ENCODE measurements at regions not wholly inside any gene's neighbourhood (a gene's known extent, or its start where the extent isn't known, plus 50 kb on each side); places are given as distances from the start of the nearest gene placed in this dataset.

DNA sequence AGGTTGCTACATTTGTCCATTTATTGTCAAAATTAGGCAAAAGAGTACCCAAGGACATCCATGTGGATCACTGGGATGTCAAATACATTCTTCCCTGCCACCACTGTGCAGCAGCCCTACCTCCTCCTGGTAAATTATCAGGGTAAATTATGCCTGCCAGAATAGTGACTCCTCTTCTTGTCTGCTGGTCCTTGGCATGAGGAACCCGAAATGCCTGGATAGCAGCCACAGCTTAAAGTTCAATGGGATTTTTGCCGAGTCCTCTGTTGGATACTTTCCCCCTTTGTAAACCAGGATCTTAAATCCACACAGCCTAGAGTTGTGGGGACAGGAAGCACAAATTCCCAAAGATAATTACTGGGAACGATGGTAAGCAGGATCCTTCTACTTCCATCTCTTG lies 173.3 kb downstream of the RFX6 start:
- Histone ChIP-seq H3K9me3 (no peaks in the 10 kb centered on the region), H3K27me3 (no peaks in the 10 kb centered on the region), H3K36me3 (no peaks in the 10 kb centered on the region), H3K4me3 (replicated peaks in 1 of 3) (no peak overlapping the region), H3K27ac (no peak overlapping the region), H3K4me1 (no peaks in the 10 kb centered on the region)
- TF ChIP-seq POLR2A (IDR thresholded peaks at IDR 0.05), result no peak
- TF ChIP-seq, protein P1, sequence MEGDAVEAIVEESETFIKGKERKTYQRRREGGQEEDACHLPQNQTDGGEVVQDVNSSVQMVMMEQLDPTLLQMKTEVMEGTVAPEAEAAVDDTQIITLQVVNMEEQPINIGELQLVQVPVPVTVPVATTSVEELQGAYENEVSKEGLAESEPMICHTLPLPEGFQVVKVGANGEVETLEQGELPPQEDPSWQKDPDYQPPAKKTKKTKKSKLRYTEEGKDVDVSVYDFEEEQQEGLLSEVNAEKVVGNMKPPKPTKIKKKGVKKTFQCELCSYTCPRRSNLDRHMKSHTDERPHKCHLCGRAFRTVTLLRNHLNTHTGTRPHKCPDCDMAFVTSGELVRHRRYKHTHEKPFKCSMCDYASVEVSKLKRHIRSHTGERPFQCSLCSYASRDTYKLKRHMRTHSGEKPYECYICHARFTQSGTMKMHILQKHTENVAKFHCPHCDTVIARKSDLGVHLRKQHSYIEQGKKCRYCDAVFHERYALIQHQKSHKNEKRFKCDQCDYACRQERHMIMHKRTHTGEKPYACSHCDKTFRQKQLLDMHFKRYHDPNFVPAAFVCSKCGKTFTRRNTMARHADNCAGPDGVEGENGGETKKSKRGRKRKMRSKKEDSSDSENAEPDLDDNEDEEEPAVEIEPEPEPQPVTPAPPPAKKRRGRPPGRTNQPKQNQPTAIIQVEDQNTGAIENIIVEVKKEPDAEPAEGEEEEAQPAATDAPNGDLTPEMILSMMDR (IDR thresholded peaks at IDR 0.05), result no peak
- intact Hi-C loops (cut with DNase I), result no loop called here
- DNase-seq, result no peak
- WGBS, 2 donors, result 84 to 92% methylated on average over 3 of the region's 3 CpGs

DNA sequence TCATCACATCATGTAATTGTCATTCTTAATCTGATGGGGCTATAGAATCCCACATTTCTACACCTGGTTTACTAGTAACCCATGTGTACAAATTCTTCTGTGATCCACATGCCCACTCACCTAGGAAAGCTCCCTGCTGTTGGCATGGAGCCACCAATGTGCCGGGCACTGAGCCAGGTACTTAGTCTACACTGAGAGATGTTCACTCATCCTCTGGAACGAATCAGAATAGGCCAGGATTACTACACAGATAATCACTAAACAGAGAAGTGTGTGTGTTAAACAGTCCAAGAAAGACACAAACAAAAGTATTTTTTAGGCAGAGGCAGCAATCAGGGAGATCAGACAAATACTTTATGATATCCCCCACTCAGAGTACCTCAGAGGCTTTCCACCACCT lies 193.2 kb upstream of the VGLL2 start:
- TF ChIP-seq POLR2A (IDR thresholded peaks at IDR 0.05), result no peak
- TF ChIP-seq, protein P1 (IDR thresholded peaks at IDR 0.05), result no peak
- Histone ChIP-seq H3K9me3 (peaks cover 5% of the 10 kb centered on the region), H3K27ac (no peak overlapping the region), H3K27me3 (no peaks in the 10 kb centered on the region), H3K4me1 (no peaks in the 10 kb centered on the region), H3K4me3 (replicated peaks in 1 of 3) (no peak overlapping the region), H3K36me3 (no peaks in the 10 kb centered on the region)
- intact Hi-C loops (cut with DNase I), result no loop called here
- WGBS, 2 donors, result 28 to 33% methylated on average over 2 of the region's 2 CpGs
- peak; percentile 23 to 51 for DNase-seq

DNA sequence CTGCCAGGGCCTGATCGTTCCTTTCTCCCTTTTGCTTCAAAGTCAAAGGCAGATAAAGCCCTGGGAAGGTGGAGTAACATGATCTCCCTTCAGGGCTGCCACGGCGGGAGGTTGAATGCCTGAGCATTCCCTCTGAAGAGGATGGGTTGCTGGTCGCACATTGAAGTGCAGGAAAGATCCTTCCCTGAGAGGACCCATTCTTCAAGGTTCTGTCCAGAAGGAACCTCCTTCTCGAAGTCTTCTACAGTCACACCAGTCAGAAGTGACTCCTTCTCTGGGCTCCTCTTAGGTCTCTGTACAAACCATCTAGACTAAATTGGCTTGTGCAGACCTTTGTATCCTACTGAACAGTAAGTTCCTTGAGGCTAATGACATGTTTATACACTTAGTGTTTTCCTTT lies 192.6 kb upstream of the VGLL2 start:
- no peaks in the 10 kb centered on the region for H3K4me1 ChIP-seq
- no peak for DNase-seq
- intact Hi-C loops (cut with DNase I), result no loop called here
- H3K36me3 ChIP-seq, result no peaks in the 10 kb centered on the region
- no peak for TF ChIP-seq POLR2A (IDR thresholded peaks at IDR 0.05)
- TF ChIP-seq, protein P1 (IDR thresholded peaks at IDR 0.05), result no peak
- no peaks in the 10 kb centered on the region for H3K27me3 ChIP-seq
- peaks cover 5% of the 10 kb centered on the region for H3K9me3 ChIP-seq
- 23 to 34% methylated on average over 5 of the region's 5 CpGs for WGBS, 2 donors
- H3K4me3 ChIP-seq (replicated peaks in 1 of 3), result no peak overlapping the region
- H3K27ac ChIP-seq, result no peak overlapping the region

DNA sequence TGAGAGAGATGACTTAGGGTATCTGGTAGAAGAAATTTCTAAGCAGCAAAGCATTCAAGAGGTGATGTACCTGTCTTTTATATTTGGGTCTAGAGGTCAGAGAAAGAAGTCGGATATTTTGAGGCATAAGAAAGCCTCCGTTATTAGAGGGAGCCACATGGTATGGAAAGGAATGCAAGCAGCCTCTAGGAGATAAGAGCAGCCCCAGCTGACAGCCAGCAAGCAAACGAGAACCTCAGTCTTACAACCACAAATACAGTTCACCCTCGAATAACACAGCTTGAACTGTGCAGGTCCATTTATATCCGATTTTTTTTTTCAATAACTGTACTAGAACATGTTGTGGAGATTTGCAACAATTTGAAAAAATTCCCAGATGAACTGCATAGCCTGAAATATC lies 190.7 kb upstream of the VGLL2 start:
- H3K4me1 ChIP-seq, result no peaks in the 10 kb centered on the region
- H3K27me3 ChIP-seq, result no peaks in the 10 kb centered on the region
- H3K27ac ChIP-seq, result no peak overlapping the region
- no peak for DNase-seq
- intact Hi-C loops (cut with DNase I), result no loop called here
- TF ChIP-seq POLR2A (IDR thresholded peaks at IDR 0.05), result no peak
- TF ChIP-seq, protein P1 (IDR thresholded peaks at IDR 0.05), result no peak
- H3K9me3 ChIP-seq, result peaks cover 5% of the 10 kb centered on the region
- 28 to 34% methylated on average over 5 of the region's 5 CpGs for whole genome bisulfite sequencing, 2 donors
- no peak overlapping the region for H3K4me3 ChIP-seq (replicated peaks in 1 of 3)
- no peaks in the 10 kb centered on the region for H3K36me3 ChIP-seq

DNA sequence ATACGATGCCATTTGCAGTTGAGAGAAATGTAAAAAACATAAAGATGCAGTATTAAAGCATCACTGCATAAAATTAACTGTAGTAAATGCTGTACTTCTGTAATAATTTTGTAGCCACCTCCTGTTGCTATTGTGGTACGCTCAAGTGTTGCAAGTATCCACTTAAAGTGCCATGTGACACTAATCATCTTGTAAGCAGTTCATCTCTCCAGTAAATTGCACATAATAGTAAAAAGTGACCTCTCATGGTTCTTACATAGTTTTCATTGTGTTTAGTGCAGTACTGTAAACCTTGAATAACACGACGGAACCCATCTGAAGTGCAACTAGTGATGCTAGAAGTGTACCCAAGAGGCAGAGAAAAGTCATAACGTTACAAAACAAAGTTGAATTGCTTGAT lies 190.1 kb upstream of the VGLL2 start:
- DNase-seq, result no peak
- H3K9me3 ChIP-seq, result peaks cover 5% of the 10 kb centered on the region
- no peak overlapping the region for H3K4me3 ChIP-seq (replicated peaks in 1 of 3)
- TF ChIP-seq, protein P1 (IDR thresholded peaks at IDR 0.05), result no peak
- no peak for TF ChIP-seq POLR2A (IDR thresholded peaks at IDR 0.05)
- no peaks in the 10 kb centered on the region for H3K36me3 ChIP-seq
- H3K27me3 ChIP-seq, result no peaks in the 10 kb centered on the region
- intact Hi-C loops (cut with DNase I), result no loop called here
- WGBS, 2 donors, result 41 to 42% methylated on average over 5 of the region's 5 CpGs
- H3K4me1 ChIP-seq, result no peaks in the 10 kb centered on the region
- no peak overlapping the region for H3K27ac ChIP-seq
